Caco-2 (cell line): ENCODE measurements at regions not wholly inside any gene's neighbourhood (a gene's known extent, or its start where the extent isn't known, plus 50 kb on each side); places are given as distances from the start of the nearest gene placed in this dataset.

Source experiments
- BruUV-seq: library from RNA; stranded (reverse); fragments of 400-500 nt; replicated peaks from 2 replicates; lab custom pipeline; 2021; lab: Mats Ljungman, UMichigan
- CTCF ChIA-PET: fragments of 300-600 bp; sonication (Branson Sonifier 250); formaldehyde crosslinking; loops from one replicate; lab custom pipeline; 2022; ENCODE audit warnings: antibody characterized with exemption; lab: Charles Lee
- POLR2A ChIA-PET: fragments of 300-600 bp; sonication (Branson Sonifier 250); formaldehyde crosslinking; loops from one replicate; lab custom pipeline; 2022; ENCODE audit warnings: antibody characterized with exemption; lab: Charles Lee
- DNase-seq, 2 experiments: peaks; one replicate each; pipeline versions ENCODE4 v3.0.0 to v3.0.0-alpha.2; 2020 to 2022
- H3K27me3 ChIP-seq: replicated peaks from 2 replicates; pipeline ENCODE4 v1.6.0; 2011; ENCODE audit warnings: low read length; ENCODE audit not compliant: control insufficient read depth, insufficient read depth
- H3K36me3 ChIP-seq: 2 replicates; pipeline ENCODE4 v1.5.1; 2011; ENCODE audit warnings: low read length; ENCODE audit not compliant: control insufficient read depth, insufficient read depth
- H3K4me1 ChIP-seq: fragments of 250-450 bp; sonication (Bioruptor Pico); 2 replicates; pipeline ENCODE4 v1.5.1; 2020; ENCODE audit warnings: mild to moderate bottlenecking
- H3K4me3 ChIP-seq: 2 replicates; pipeline ENCODE4 v1.5.1; 2011; ENCODE audit warnings: low read depth, mild to moderate bottlenecking, control low read depth, low read length
- H3K9me3 ChIP-seq: fragments of 250-450 bp; sonication (Bioruptor Pico); 2 replicates; pipeline ENCODE4 v1.5.1; 2020; ENCODE audit warnings: mild to moderate bottlenecking, moderate library complexity
- H3K27ac Mint-ChIP-seq: one replicate; pipeline ENCODE4 v1.8.0; 2022; ENCODE audit warnings: mixed read lengths; ENCODE audit not compliant: unreplicated experiment
- H3K27me3 Mint-ChIP-seq: one replicate; pipeline ENCODE4 v1.8.0; 2022; ENCODE audit warnings: mixed read lengths; ENCODE audit not compliant: insufficient read depth, unreplicated experiment
- H3K36me3 Mint-ChIP-seq: one replicate; pipeline ENCODE4 v1.8.0; 2022; ENCODE audit warnings: mild to moderate bottlenecking, mixed read lengths; ENCODE audit not compliant: insufficient read depth, unreplicated experiment
- H3K4me1 Mint-ChIP-seq: one replicate; pipeline ENCODE4 v1.8.0; 2022; ENCODE audit warnings: low read depth, mixed read lengths; ENCODE audit not compliant: unreplicated experiment
- H3K4me3 Mint-ChIP-seq: one replicate; pipeline ENCODE4 v1.8.0; 2022; ENCODE audit warnings: mild to moderate bottlenecking, moderate library complexity, mixed read lengths; ENCODE audit not compliant: unreplicated experiment
- H3K9me3 Mint-ChIP-seq: one replicate; pipeline ENCODE4 v1.8.0; 2022; ENCODE audit warnings: mixed read lengths; ENCODE audit not compliant: unreplicated experiment
- CTCF ChIP-seq, 2 experiments: fragments of 200-600 bp in 1 of 2; IDR thresholded peaks; 1 replicate in 1 of 2; 2 replicates in 1 of 2; pipeline versions ENCODE4 v1.5.1 to v1.8.0; 2011 to 2022; ENCODE audit warnings: antibody characterized with exemption in 1 of 2, control low read depth in 1 of 2, inconsistent platforms in 1 of 2, low read depth in 1 of 2, low read length in 1 of 2, mild to moderate bottlenecking in 1 of 2, moderate library complexity in 1 of 2; ENCODE audit not compliant: insufficient read depth in 1 of 2, severe bottlenecking in 1 of 2, unreplicated experiment in 1 of 2
- intact Hi-C: fragments of 100-400 bp; cut with micrococcal nuclease; formaldehyde crosslinking; loops from one replicate; pipeline ENCODE4 v1.10.0; 2022; ENCODE audit not compliant: unreplicated experiment

- ChIA-PET CTCF (interaction anchor here (0.5 kb wide), 1 partner anchor 163 kb away, joined by 4 read pairs; no protein-coding TSS in a partner anchor), POLR2A (no interaction called here)
- Histone ChIP-seq H3K4me3 (no peak overlapping the region), H3K4me1 (no peaks in the 10 kb centered on the region), H3K27me3 (no peaks in the 10 kb centered on the region), H3K9me3 (no peaks in the 10 kb centered on the region), H3K36me3 (no peaks in the 10 kb centered on the region)
- peaks cover 16% of the 10 kb centered on the region for H3K27me3 Mint-ChIP-seq
- no peak for TF ChIP-seq CTCF (IDR thresholded peaks at IDR 0.05; ENCODE audit: insufficient read depth in 1 of 2, low read depth in 1 of 2, low read length in 1 of 2, severe bottlenecking in 1 of 2, unreplicated experiment in 1 of 2)
- no peaks in the 10 kb centered on the region for H3K36me3 Mint-ChIP-seq
- DNase-seq = no peak
- no peaks in the 10 kb centered on the region for H3K9me3 Mint-ChIP-seq
- no peak overlapping the region for H3K4me3 Mint-ChIP-seq
- BruUV-seq = no TSS peak
- intact Hi-C loops = no loop called here
- no peaks in the 10 kb centered on the region for H3K4me1 Mint-ChIP-seq
- no peak overlapping the region for H3K27ac Mint-ChIP-seq
Measured at GRCh38 chr13:90997951-90998350, 349.5 kb upstream of the MIR17HG start.

GRCh38 chr13:90999401-90999800, 348.1 kb upstream of the MIR17HG start:
- Mint-ChIP-seq H3K4me1 (no peaks in the 10 kb centered on the region), H3K36me3 (no peaks in the 10 kb centered on the region), H3K27ac (no peak overlapping the region), H3K4me3 (no peak overlapping the region), H3K9me3 (no peaks in the 10 kb centered on the region), H3K27me3 (peaks cover 13% of the 10 kb centered on the region)
- ChIA-PET CTCF (no interaction called here), POLR2A (no interaction called here)
- Histone ChIP-seq H3K4me3 (no peak overlapping the region), H3K9me3 (no peaks in the 10 kb centered on the region), H3K36me3 (no peaks in the 10 kb centered on the region), H3K27me3 (no peaks in the 10 kb centered on the region), H3K4me1 (no peaks in the 10 kb centered on the region)
- TF ChIP-seq CTCF (IDR thresholded peaks at IDR 0.05; ENCODE audit: insufficient read depth in 1 of 2, low read depth in 1 of 2, low read length in 1 of 2, severe bottlenecking in 1 of 2, unreplicated experiment in 1 of 2) = no peak
- intact Hi-C loops = no loop called here
- no TSS peak for BruUV-seq
- DNase-seq = no peak

GRCh38 chr13:91001371-91001770, 346.1 kb upstream of the MIR17HG start:
- H3K4me3 Mint-ChIP-seq = no peak overlapping the region
- no peaks in the 10 kb centered on the region for H3K27me3 ChIP-seq
- no peaks in the 10 kb centered on the region for H3K36me3 Mint-ChIP-seq
- no peaks in the 10 kb centered on the region for H3K4me1 Mint-ChIP-seq
- H3K4me1 ChIP-seq = no peaks in the 10 kb centered on the region
- POLR2A ChIA-PET = no interaction called here
- H3K9me3 Mint-ChIP-seq = no peaks in the 10 kb centered on the region
- no peaks in the 10 kb centered on the region for H3K36me3 ChIP-seq
- no peak overlapping the region for H3K27ac Mint-ChIP-seq
- H3K9me3 ChIP-seq = no peaks in the 10 kb centered on the region
- no peak overlapping the region for H3K4me3 ChIP-seq
- peaks cover 4% of the 10 kb centered on the region for H3K27me3 Mint-ChIP-seq
- intact Hi-C loops = no loop called here
- no peak for DNase-seq
- TF ChIP-seq CTCF (IDR thresholded peaks at IDR 0.05; ENCODE audit: insufficient read depth in 1 of 2, low read depth in 1 of 2, low read length in 1 of 2, severe bottlenecking in 1 of 2, unreplicated experiment in 1 of 2) = no peak
- BruUV-seq = no TSS peak
- CTCF ChIA-PET = no interaction called here
